ENCODE measurements at regions not wholly inside any gene's neighbourhood (a gene's known extent, or its start where the extent isn't known, plus 50 kb on each side); places are given as distances from the start of the nearest gene placed in this dataset.

DNA sequence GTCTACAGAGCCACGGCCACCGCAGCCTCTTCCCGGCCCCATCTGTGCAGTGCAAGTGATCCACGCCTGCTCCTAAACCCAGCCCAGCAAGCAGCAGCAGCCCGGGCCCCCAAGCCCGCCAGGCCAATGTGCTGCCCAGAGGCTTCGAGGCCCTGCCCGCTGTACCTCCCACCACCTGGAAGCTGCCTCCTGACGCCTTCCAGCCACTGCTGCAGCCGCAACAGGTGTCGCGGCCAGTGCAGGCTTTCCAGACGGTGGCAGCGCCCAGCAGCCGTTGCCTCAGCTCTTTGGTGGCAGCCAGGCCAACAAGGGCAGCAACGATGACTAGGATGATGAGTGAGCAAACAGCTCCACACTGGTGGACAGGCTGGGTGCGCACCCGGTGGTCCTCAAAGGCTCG, 50.2 kb upstream of the TPM4 start:
- ChIA-PET CTCF (ENCODE audit: low intra/inter-chr PET ratio) (no interaction called here), POLR2A (no interaction called here)
- FAIRE-seq (no peak), ATAC-seq (no peak), DNase-seq (ENCODE audit: extremely low read depth in 1 of 4, low spot score in 3 of 4) (no peak)
- Histone ChIP-seq H4K20me1 (replicated peaks; ENCODE audit: control insufficient read depth, insufficient read depth, low read length) (no peaks in the 10 kb centered on the region), H3K27me3 (ENCODE audit: control insufficient read depth in 2 of 2, insufficient read depth in 2 of 2, low read length in 2 of 2) (peaks cover 12 to 39% of the 10 kb centered on the region in 2 experiments; a peak in 4 of 5 replicates), H2AFZ (ENCODE audit: low read depth, low read length) (no peak overlapping the region), H3K36me3 (ENCODE audit: control insufficient read depth, insufficient read depth, low read length) (no peaks in the 10 kb centered on the region), H3K27ac (ENCODE audit: extremely low read depth, low read depth, low read length) (no peak overlapping the region), H3K4me3 (no peak overlapping the region), H3K4me1 (replicated peaks in 1 of 2; ENCODE audit: control insufficient read depth in 2 of 2, insufficient read depth in 2 of 2, low read length in 2 of 2) (peaks cover 0 to 10% of the 10 kb centered on the region in 2 experiments; a peak in 2 of 5 replicates), H3K4me2 (ENCODE audit: insufficient read depth, low read length) (no peak overlapping the region), H3K9me1 (ENCODE audit: control insufficient read depth, insufficient read depth, low read length) (peaks cover 2% of the 10 kb centered on the region), H3K79me2 (ENCODE audit: control insufficient read depth, insufficient read depth, low read length) (no peaks in the 10 kb centered on the region), H3K9me3 (replicated peaks; ENCODE audit: control insufficient read depth, insufficient read depth, low read depth, low read length) (no peaks in the 10 kb centered on the region), H3K9ac (ENCODE audit: insufficient read depth in 1 of 2, low read depth in 2 of 2, low read length in 2 of 2) (peak overlapping the region in 1 of 2 experiments; percentile 35; a peak in 1 of 4 replicates)
- in situ Hi-C loops (cut with MboI) (no loop called here), intact Hi-C loops (cut with micrococcal nuclease) (no loop called here)
- BruUV-seq (replicated peaks), result no TSS peak
- 1% methylated on average over 12 of the region's 19 CpGs for WGBS (ENCODE audit: insufficient coverage, low coverage, missing lambda C conversion rate)
- TF ChIP-seq RCOR1 (IDR thresholded peaks at IDR 0.05; ENCODE audit: borderline replicate concordance in 1 of 2, low read depth in 2 of 2, low read length in 2 of 2), result no peak
- no peak for TF ChIP-seq ZNF347 (CRISPR knock-in tag; IDR thresholded peaks at IDR 0.05; ENCODE audit: low read depth)
- no peak for TF ChIP-seq BACH1 (tag; IDR thresholded peaks at IDR 0.05)
- no peak for TF ChIP-seq CTBP1 (IDR thresholded peaks at IDR 0.05; ENCODE audit: borderline replicate concordance)
- no peak for TF ChIP-seq MGA (IDR thresholded peaks at IDR 0.05)
- TF ChIP-seq, protein P1, sequence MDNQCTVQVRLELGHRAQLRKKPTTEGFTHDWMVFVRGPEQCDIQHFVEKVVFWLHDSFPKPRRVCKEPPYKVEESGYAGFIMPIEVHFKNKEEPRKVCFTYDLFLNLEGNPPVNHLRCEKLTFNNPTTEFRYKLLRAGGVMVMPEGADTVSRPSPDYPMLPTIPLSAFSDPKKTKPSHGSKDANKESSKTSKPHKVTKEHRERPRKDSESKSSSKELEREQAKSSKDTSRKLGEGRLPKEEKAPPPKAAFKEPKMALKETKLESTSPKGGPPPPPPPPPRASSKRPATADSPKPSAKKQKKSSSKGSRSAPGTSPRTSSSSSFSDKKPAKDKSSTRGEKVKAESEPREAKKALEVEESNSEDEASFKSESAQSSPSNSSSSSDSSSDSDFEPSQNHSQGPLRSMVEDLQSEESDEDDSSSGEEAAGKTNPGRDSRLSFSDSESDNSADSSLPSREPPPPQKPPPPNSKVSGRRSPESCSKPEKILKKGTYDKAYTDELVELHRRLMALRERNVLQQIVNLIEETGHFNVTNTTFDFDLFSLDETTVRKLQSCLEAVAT (IDR thresholded peaks at IDR 0.05), result no peak
- TF ChIP-seq ETS1 (conservative IDR thresholded peaks at IDR 0.05; ENCODE audit: control insufficient read depth, low read depth, low read length), result no peak
- TF ChIP-seq, protein P2, sequence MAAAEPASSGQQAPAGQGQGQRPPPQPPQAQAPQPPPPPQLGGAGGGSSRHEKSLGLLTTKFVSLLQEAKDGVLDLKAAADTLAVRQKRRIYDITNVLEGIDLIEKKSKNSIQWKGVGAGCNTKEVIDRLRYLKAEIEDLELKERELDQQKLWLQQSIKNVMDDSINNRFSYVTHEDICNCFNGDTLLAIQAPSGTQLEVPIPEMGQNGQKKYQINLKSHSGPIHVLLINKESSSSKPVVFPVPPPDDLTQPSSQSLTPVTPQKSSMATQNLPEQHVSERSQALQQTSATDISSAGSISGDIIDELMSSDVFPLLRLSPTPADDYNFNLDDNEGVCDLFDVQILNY (CRISPR knock-in tag; IDR thresholded peaks at IDR 0.05), result no peak
